H1 (cell line): ENCODE measurements at regions not wholly inside any gene's neighbourhood (a gene's known extent, or its start where the extent isn't known, plus 50 kb on each side); places are given as distances from the start of the nearest gene placed in this dataset.

Experiments
- CTCF ChIA-PET: fragments of 300-600 bp; sonication (Branson Sonifier 250); formaldehyde crosslinking; loops from one replicate; lab custom pipeline; 2021; ENCODE audit not compliant: partially characterized antibody; lab: Charles Lee
- POLR2A ChIA-PET: fragments of 300-600 bp; sonication (Branson Sonifier 250); formaldehyde crosslinking; loops from one replicate; lab custom pipeline; 2021; ENCODE audit warnings: inconsistent platforms; ENCODE audit not compliant: partially characterized antibody; lab: Charles Lee
- DNase-seq, 2 experiments: peaks; one replicate each; pipeline versions ENCODE4 v3.0.0 to v3.0.0-alpha.2; 2010 to 2022; ENCODE audit warnings: low spot score in 2 of 2, low read depth in 1 of 2, mixed read lengths in 1 of 2
- FAIRE-seq: peaks from 2 replicates; lab custom pipeline; 2011; peaks lifted over from hg19 to GRCh38; lab: Jason Lieb, UNC
- H2AFZ ChIP-seq: 2 replicates; pipeline ENCODE4 v1.8.1; 2012; ENCODE audit warnings: low read length, inconsistent platforms
- H2AK5ac ChIP-seq: 2 replicates; pipeline ENCODE4 v1.6.1; 2013; ENCODE audit warnings: low read depth, low read length
- H2BK120ac ChIP-seq: replicated peaks from 2 replicates; pipeline ENCODE3; 2013; ENCODE audit warnings: low read depth, low read length, inconsistent platforms
- H2BK12ac ChIP-seq: 2 replicates; pipeline ENCODE4 v1.6.1; 2013; ENCODE audit warnings: low read depth, low read length
- H2BK15ac ChIP-seq: 2 replicates; pipeline ENCODE4 v1.6.1; 2013; ENCODE audit warnings: low read length
- H2BK20ac ChIP-seq: 2 replicates; pipeline ENCODE4 v1.6.1; 2013; ENCODE audit warnings: low read length
- H2BK5ac ChIP-seq: 2 replicates; pipeline ENCODE4 v1.6.1; 2013; ENCODE audit warnings: low read depth, low read length
- H3K14ac ChIP-seq: 2 replicates; pipeline ENCODE4 v1.6.1; 2013; ENCODE audit warnings: inconsistent platforms; ENCODE audit not compliant: insufficient read length
- H3K18ac ChIP-seq: 2 replicates; pipeline ENCODE4 v1.6.1; 2013; ENCODE audit warnings: low read length; ENCODE audit errors: extremely low read depth
- H3K23ac ChIP-seq: 2 replicates; pipeline ENCODE4 v1.6.1; 2013; ENCODE audit warnings: inconsistent platforms; ENCODE audit not compliant: insufficient read length
- H3K23me2 ChIP-seq: 2 replicates; pipeline ENCODE4 v1.6.1; 2013; ENCODE audit warnings: low read depth, low read length
- H3K27ac ChIP-seq: 2 replicates; pipeline ENCODE4 v1.6.1; 2011; ENCODE audit warnings: low read depth, low read length, inconsistent platforms
- H3K27me3 ChIP-seq, 4 experiments: replicated peaks in 1 of 4; 1 replicate in 1 of 4; 2 replicates in 3 of 4; pipeline versions ENCODE4 v1.6.1 to v1.8.1; 2011 to 2013; ENCODE audit warnings: low read length in 3 of 4, mild to moderate bottlenecking in 3 of 4, inconsistent platforms in 2 of 4, mixed read lengths in 2 of 4, moderate library complexity in 1 of 4; ENCODE audit not compliant: control insufficient read depth in 3 of 4, insufficient read depth in 3 of 4; ENCODE audit errors: extremely low read depth in 1 of 4
- H3K36me3 ChIP-seq, 4 experiments: 2 replicates each; pipeline versions ENCODE4 v1.6.1 to v1.8.1; 2011 to 2013; ENCODE audit warnings: mild to moderate bottlenecking in 4 of 4, low read length in 3 of 4, moderate library complexity in 2 of 4, control low read depth in 1 of 4, inconsistent platforms in 1 of 4; ENCODE audit not compliant: insufficient read depth in 4 of 4, control insufficient read depth in 2 of 4
- H3K4ac ChIP-seq: replicated peaks from 2 replicates; pipeline ENCODE3; 2013; ENCODE audit warnings: low read length, low read depth, mixed read lengths, inconsistent platforms; ENCODE audit not compliant: insufficient read length
- H3K4me1 ChIP-seq, 4 experiments: replicated peaks in 1 of 4; 1 replicate in 1 of 4; 2 replicates in 3 of 4; pipeline versions ENCODE4 v1.6.1 to v1.8.1; 2011 to 2013; ENCODE audit warnings: low read length in 3 of 4, inconsistent platforms in 2 of 4, mixed read lengths in 1 of 4; ENCODE audit not compliant: insufficient read depth in 4 of 4, control insufficient read depth in 3 of 4
- H3K4me2 ChIP-seq, 2 experiments: 2 replicates each; pipeline versions ENCODE4 v1.6.1 to v1.8.1; 2011 to 2013; ENCODE audit warnings: low read depth in 2 of 2, low read length in 2 of 2, control low read depth in 1 of 2, inconsistent platforms in 1 of 2, mild to moderate bottlenecking in 1 of 2; ENCODE audit not compliant: insufficient read depth in 1 of 2
- H3K4me3 ChIP-seq, 4 experiments: fragments of 200-600, 300-600 bp in 1 of 4; sonication (generic), shearing (Covaris generic), sonication (Bioruptor Twin) in 1 of 4; 2 replicates each; pipeline versions ENCODE4 v1.5.1 to v1.8.1; 2011 to 2016; ENCODE audit warnings: low read length in 4 of 4, low read depth in 3 of 4, control low read depth in 2 of 4, inconsistent platforms in 2 of 4, mild to moderate bottlenecking in 2 of 4, mixed read lengths in 1 of 4, moderate library complexity in 1 of 4; ENCODE audit not compliant: insufficient read depth in 2 of 4; ENCODE audit errors: extremely low read depth in 1 of 4
- H3K56ac ChIP-seq: replicated peaks from 2 replicates; pipeline ENCODE3; 2013; ENCODE audit warnings: low read depth, mild to moderate bottlenecking, mixed read lengths, low read length, inconsistent platforms; ENCODE audit not compliant: insufficient read length
- H3K79me1 ChIP-seq: 2 replicates; pipeline ENCODE4 v1.6.1; 2013; ENCODE audit warnings: low read depth, low read length, control low read depth
- H3K79me2 ChIP-seq, 2 experiments: 2 replicates each; pipeline versions ENCODE4 v1.6.1 to v1.8.1; 2012 to 2013; ENCODE audit warnings: low read length in 2 of 2, mild to moderate bottlenecking in 2 of 2, inconsistent platforms in 1 of 2; ENCODE audit not compliant: insufficient read depth in 2 of 2, control insufficient read depth in 1 of 2
- H3K9ac ChIP-seq, 4 experiments: replicated peaks in 1 of 4; 1 replicate in 1 of 4; 2 replicates in 3 of 4; pipeline versions ENCODE4 v1.6.1 to v1.8.1; 2011 to 2013; ENCODE audit warnings: low read depth in 3 of 4, low read length in 3 of 4, control low read depth in 2 of 4, mild to moderate bottlenecking in 2 of 4, moderate library complexity in 2 of 4, inconsistent platforms in 1 of 4; ENCODE audit errors: extremely low read depth in 1 of 4
- H3K9me3 ChIP-seq, 2 experiments: 2 replicates each; pipeline versions ENCODE4 v1.6.1 to v1.8.1; 2012 to 2013; ENCODE audit warnings: mild to moderate bottlenecking in 2 of 2, moderate library complexity in 2 of 2, control low read depth in 1 of 2, inconsistent platforms in 1 of 2, low read depth in 1 of 2, low read length in 1 of 2, mixed read lengths in 1 of 2; ENCODE audit not compliant: insufficient read depth in 2 of 2
- H4K20me1 ChIP-seq, 2 experiments: replicated peaks in 1 of 2; 2 replicates each; pipeline versions ENCODE3 to v1.8.1; 2011 to 2013; ENCODE audit warnings: inconsistent platforms in 2 of 2, low read length in 2 of 2, mild to moderate bottlenecking in 1 of 2; ENCODE audit not compliant: insufficient read depth in 2 of 2, control insufficient read depth in 1 of 2
- H4K5ac ChIP-seq: 2 replicates; pipeline ENCODE4 v1.6.1; 2013; ENCODE audit warnings: low read length, low read depth, mixed read lengths, inconsistent platforms; ENCODE audit not compliant: insufficient read length
- H4K8ac ChIP-seq: 2 replicates; pipeline ENCODE4 v1.8.0; 2013; ENCODE audit warnings: mild to moderate bottlenecking, moderate library complexity, low read length, inconsistent platforms; ENCODE audit not compliant: insufficient read depth; ENCODE audit errors: extremely low read depth
- H4K91ac ChIP-seq: replicated peaks from 2 replicates; pipeline ENCODE3; 2013; ENCODE audit warnings: low read length, mixed read lengths, inconsistent platforms; ENCODE audit not compliant: insufficient read length
- POLR2AphosphoS5 ChIP-seq: IDR thresholded peaks from 2 replicates; pipeline ENCODE4 v1.6.1; 2011; ENCODE audit warnings: low read depth, low read length
- WGBS, 2 experiments: shearing (Covaris generic) in 1 of 2; methylation state at CpG; one replicate each; pipeline versions ENCODE4 v1.1.6 to v1.1.7; 2013 to 2015; ENCODE audit warnings: low lambda C conversion rate in 2 of 2, mixed read lengths in 2 of 2, inconsistent platforms in 1 of 2, low coverage in 1 of 2, missing lambda C conversion rate in 1 of 2; ENCODE audit not compliant: insufficient replicate concordance in 2 of 2, insufficient coverage in 1 of 2, insufficient read length in 1 of 2; ENCODE audit errors: extremely low coverage in 1 of 2, missing lambda C conversion rate in 1 of 2; 5-methylcytosine and 5-hydroxymethylcytosine counted together

DNA sequence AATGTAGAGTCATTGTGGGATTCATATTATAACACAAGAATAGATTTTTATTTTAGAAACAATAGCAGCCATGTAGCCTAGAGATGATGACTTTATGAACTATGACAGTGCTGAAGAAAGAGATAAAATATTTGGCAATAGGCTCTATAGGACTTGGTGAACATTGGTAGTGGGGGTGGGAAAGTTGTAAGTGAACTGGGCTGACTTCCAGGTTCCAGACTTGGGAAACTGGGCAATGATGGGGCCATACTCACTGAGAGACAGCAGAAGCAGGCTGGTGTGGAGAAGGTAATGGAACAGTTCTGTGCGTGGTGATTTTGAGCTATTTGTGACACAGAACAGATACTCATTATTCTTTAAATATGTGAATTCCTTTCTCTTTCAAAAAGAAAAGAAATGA is 470.3 kb upstream of the HNRNPA3 start:
- Histone ChIP-seq H3K79me1 (no peaks in the 10 kb centered on the region), H3K23me2 (no peaks in the 10 kb centered on the region), H2BK15ac (no peak overlapping the region), H4K5ac (no peak overlapping the region), H3K18ac (no peak overlapping the region), H3K9me3 (no peaks in the 10 kb centered on the region), H2BK20ac (no peak overlapping the region), H2BK120ac (no peak overlapping the region), H3K27me3 (no peaks in the 10 kb centered on the region), H2BK5ac (no peak overlapping the region), H4K91ac (peak overlapping the region; percentile 71), H3K14ac (no peak overlapping the region), H2BK12ac (no peak overlapping the region; the same call in 1 of the 2 replicates), H4K20me1 (no peaks in the 10 kb centered on the region), H3K79me2 (no peaks in the 10 kb centered on the region), H3K4ac (no peak overlapping the region), H3K27ac (no peak overlapping the region), H3K4me3 (no peak overlapping the region), H2AK5ac (no peak overlapping the region), H4K8ac (no peak overlapping the region), H3K4me1 (peaks cover 3 to 24% (median 11%) of the 10 kb centered on the region in 4 experiments; a peak in 6 of 7 replicates), H3K23ac (no peak overlapping the region), H2AFZ (no peak overlapping the region), H3K36me3 (no peaks in the 10 kb centered on the region), H3K4me2 (no peak overlapping the region), H3K9ac (no peak overlapping the region), H3K56ac (no peak overlapping the region)
- DNase-seq (no peak), FAIRE-seq (no peak)
- POLR2A ChIA-PET = no interaction called here
- CTCF ChIA-PET = interaction anchor here (1.6 kb wide), 1 partner anchor 88 kb away, joined by 4 read pairs; no protein-coding TSS in a partner anchor
- no peak for TF ChIP-seq POLR2AphosphoS5
- WGBS, 2 experiments = 100% methylated on average over 1 of the region's 1 CpG; no CpG with 5 or more reads in 1 of the 2 experiments
